Fibroblast of pulmonary artery (primary cell): ENCODE measurements at regions not wholly inside any gene's neighbourhood (a gene's known extent, or its start where the extent isn't known, plus 50 kb on each side); places are given as distances from the start of the nearest gene placed in this dataset.
A peak's percentile ranks its signal among the peaks of the same experiment; 100 is the strongest.

ENCODE experiments used
- DNase-seq: peaks from one replicate; pipeline ENCODE4 v3.0.0-alpha.2; 2010; ENCODE audit warnings: low read depth
- H3K4me3 ChIP-seq: replicated peaks from 2 replicates; pipeline ENCODE4 v1.5.1; 2011; ENCODE audit warnings: low read depth, mild to moderate bottlenecking, control low read depth, low read length, moderate library complexity
- TF ChIP-seq, protein P1 (sequence below): IDR thresholded peaks from 2 replicates; pipeline ENCODE4 v1.5.1; 2011; ENCODE audit warnings: mild to moderate bottlenecking, control low read depth, low read length, inconsistent platforms; ENCODE audit errors: missing control alignments

DNA sequence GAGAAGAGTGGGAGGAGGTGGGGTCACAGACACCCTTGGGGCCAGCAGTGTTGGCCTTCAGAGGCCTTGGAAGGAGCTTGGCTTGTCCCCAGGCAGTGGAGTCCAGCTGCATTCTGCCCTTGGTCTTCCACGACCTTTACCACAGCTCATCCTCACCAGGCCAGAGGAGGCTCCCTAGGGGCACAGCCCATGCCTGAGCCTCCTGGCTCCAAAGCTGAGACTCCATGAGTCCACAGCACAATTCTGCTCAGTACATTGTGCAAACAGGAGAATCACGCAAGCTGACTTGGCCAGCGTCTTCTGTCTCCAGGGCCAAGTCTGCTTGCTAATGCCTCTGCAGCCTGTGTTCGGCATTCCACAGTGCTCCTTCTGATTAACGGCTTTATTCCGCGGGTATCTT is 337.2 kb downstream of the SMOC2 start:
- TF ChIP-seq, protein P1, sequence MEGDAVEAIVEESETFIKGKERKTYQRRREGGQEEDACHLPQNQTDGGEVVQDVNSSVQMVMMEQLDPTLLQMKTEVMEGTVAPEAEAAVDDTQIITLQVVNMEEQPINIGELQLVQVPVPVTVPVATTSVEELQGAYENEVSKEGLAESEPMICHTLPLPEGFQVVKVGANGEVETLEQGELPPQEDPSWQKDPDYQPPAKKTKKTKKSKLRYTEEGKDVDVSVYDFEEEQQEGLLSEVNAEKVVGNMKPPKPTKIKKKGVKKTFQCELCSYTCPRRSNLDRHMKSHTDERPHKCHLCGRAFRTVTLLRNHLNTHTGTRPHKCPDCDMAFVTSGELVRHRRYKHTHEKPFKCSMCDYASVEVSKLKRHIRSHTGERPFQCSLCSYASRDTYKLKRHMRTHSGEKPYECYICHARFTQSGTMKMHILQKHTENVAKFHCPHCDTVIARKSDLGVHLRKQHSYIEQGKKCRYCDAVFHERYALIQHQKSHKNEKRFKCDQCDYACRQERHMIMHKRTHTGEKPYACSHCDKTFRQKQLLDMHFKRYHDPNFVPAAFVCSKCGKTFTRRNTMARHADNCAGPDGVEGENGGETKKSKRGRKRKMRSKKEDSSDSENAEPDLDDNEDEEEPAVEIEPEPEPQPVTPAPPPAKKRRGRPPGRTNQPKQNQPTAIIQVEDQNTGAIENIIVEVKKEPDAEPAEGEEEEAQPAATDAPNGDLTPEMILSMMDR = no peak
- DNase-seq = no peak
- no peak overlapping the region for H3K4me3 ChIP-seq

DNA sequence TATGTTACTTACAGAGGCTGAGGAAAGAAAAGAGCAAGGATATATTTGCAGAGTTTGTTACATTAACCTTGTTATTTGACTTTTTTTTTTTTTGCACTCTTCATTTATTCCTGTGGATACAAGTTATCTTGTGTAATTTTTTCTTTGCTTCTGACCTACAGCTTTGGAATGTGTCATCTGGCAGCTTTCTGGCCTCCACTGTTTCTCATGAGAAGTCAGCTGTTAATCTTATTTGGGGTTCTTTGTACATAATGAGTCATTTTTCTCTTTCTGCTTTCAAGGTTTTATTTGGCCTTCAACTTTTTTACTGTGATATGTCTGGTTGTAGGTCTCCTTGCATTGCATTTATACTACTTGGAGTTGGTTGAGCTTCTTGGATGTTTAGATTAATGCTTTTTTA is 333.4 kb downstream of the SMOC2 start:
- DNase-seq = no peak
- TF ChIP-seq, protein P1 = no peak

DNA sequence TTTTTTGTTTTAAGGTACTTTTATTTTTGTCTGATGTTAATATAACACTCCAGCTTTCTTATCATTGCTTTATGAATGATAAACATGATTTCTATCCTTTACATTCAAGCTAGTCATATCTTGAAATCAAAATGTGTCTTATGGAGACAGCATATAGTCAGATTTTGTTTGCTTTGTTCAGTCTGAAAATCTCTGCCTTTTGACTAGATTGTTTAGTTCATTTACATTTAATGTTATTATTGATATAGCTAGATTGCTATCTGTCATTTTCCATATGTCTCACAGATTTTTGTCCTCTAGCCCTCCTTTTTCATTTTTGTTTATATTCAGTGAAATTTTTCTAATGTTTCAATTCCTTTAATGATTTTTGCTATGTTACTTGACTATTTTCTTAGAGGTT is 332.8 kb downstream of the SMOC2 start:
- H3K4me3 ChIP-seq = no peak overlapping the region
- TF ChIP-seq, protein P1 = no peak
- DNase-seq = no peak

More for the DNA sequence above, 333.4 kb downstream of the SMOC2 start:
- H3K4me3 ChIP-seq = no peak overlapping the region

DNA sequence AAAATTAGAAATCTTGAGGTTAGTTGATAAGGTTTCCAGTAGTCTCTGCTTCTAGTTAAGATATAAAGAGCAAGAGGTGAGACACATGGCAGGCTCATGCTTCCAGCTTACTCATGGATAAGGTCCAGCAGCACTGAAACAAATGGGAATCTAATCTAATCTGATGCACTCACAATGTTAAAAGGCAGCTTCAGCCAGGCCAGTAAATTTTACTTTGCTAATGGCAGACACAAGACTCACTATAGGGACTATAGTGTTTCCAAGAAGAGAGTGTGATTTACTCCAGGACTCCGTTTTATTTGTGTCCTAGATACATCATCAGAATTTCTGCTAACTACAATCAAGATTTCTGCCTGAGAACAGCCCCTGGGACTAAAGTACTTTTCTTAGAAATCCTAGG is 324.8 kb downstream of the SMOC2 start:
- TF ChIP-seq, protein P1 = no peak
- DNase-seq = no peak
- H3K4me3 ChIP-seq = no peak overlapping the region

DNA sequence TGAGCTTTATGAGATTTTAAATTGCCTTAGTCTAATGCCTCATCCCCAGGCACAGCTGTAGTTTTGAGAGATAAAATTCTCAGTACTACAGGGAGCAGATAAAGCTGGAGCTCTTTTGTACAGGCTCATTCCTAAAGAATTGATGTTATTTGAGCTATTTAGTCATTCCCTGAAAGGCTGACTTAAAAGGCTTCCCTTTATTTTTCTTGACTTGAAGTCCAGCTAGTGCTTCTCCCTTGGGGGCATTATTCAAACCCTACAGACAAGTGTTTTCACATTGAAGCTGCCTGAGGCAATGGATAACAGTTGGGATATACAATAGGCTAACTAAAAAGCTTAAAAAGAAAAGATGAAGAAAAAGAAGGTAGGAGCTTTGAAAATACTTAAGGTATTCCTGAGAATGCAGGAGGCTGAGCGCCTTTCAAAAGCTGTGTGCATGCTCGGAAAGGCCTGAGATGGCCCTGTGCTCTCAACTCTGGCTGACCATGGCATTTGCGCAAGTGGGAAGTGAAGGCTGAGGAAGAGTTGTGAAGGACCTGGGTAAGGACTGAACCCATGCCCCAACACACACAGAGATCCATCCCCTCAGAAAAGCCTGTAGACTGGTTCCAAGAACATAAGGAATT is 315.1 kb downstream of the SMOC2 start:
- no peak overlapping the region for H3K4me3 ChIP-seq
- DNase-seq = peak; percentile 4
- TF ChIP-seq, protein P1 = no peak

DNA sequence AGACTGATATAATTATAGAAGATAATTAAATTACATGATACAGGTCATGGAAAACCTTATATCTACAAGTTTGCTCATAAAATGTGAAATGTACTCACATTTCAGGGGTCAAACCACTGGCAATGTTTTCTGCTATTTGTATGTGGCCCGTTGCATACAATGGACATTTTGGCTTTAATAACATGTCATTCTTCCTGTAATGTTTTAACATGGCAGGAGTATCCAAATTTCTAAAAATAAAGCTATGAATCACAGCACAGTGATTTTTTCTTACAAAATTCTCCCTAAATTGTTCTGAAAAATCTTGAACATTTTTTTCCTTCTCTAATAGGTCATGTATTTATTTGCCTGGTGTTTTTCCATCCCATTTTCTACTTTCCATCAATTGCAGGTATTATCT is 305.7 kb downstream of the SMOC2 start:
- no peak for DNase-seq
- H3K4me3 ChIP-seq = no peak overlapping the region

More for the DNA sequence above, 305.7 kb downstream of the SMOC2 start:
- TF ChIP-seq, protein P1 = no peak
